ENCODE measurements at regions not wholly inside any gene's neighbourhood (a gene's known extent, or its start where the extent isn't known, plus 50 kb on each side); places are given as distances from the start of the nearest gene placed in this dataset.
A peak's percentile ranks its signal among the peaks of the same experiment; 100 is the strongest.

DNA sequence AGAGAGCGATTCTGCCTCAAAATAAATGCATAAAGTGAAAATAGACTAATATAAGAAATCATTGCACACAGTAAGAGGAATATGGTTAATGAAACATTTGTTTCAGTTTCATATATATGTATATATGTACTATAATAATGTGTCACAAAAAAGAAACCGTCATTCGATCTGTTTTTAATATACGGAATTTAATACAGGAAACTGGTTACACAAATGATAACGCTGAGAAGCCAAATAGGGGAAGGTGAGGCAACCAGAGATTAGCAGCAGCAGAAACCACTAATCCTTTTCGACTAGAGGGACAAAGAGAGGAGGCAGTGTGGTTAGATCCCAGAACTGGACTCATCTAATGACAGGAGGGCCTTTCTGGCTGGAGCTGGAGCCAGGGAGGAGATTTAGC lies 64.2 kb upstream of the GREB1L start:
- TF ChIP-seq POLR2A (IDR thresholded peaks at IDR 0.05) (no peak), EP300 (IDR thresholded peaks at IDR 0.05) (no peak), POLR2AphosphoS5 (IDR thresholded peaks at IDR 0.05) (no peak)
- TF ChIP-seq, protein P1, sequence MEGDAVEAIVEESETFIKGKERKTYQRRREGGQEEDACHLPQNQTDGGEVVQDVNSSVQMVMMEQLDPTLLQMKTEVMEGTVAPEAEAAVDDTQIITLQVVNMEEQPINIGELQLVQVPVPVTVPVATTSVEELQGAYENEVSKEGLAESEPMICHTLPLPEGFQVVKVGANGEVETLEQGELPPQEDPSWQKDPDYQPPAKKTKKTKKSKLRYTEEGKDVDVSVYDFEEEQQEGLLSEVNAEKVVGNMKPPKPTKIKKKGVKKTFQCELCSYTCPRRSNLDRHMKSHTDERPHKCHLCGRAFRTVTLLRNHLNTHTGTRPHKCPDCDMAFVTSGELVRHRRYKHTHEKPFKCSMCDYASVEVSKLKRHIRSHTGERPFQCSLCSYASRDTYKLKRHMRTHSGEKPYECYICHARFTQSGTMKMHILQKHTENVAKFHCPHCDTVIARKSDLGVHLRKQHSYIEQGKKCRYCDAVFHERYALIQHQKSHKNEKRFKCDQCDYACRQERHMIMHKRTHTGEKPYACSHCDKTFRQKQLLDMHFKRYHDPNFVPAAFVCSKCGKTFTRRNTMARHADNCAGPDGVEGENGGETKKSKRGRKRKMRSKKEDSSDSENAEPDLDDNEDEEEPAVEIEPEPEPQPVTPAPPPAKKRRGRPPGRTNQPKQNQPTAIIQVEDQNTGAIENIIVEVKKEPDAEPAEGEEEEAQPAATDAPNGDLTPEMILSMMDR (IDR thresholded peaks at IDR 0.05) = no peak
- Histone ChIP-seq H3K27me3 (no peaks in the 10 kb centered on the region), H3K4me1 (peaks cover 0 to 10% (median 0%) of the 10 kb centered on the region in 3 donors), H3K36me3 (no peaks in the 10 kb centered on the region), H3K27ac (no peak overlapping the region), H3K9me3 (no peaks in the 10 kb centered on the region), H3K4me3 (no peak overlapping the region)
- WGBS, 2 donors (ENCODE audit: low coverage in 1 of 2) = 73% methylated on average over 6 of the region's 6 CpGs
- ATAC-seq = no peak

- Histone ChIP-seq H3K4me1 (peaks cover 0 to 10% (median 0%) of the 10 kb centered on the region in 3 donors), H3K36me3 (no peaks in the 10 kb centered on the region), H3K9me3 (no peaks in the 10 kb centered on the region), H3K4me3 (no peak overlapping the region), H3K27me3 (no peaks in the 10 kb centered on the region), H3K27ac (no peak overlapping the region)
- 0 to 20% methylated on average over 1 to 7 of the region's 7 CpGs for WGBS, 2 donors (ENCODE audit: low coverage in 1 of 2)
- peak; percentile 70 for ATAC-seq
- TF ChIP-seq, protein P1 (IDR thresholded peaks at IDR 0.05) = peak; percentile 78 to 80 (median 78)
- TF ChIP-seq POLR2AphosphoS5 (IDR thresholded peaks at IDR 0.05) = no peak
These were observed 62.3 kb upstream of the GREB1L start for GRCh38 chr18:21179590-21180220.

- H3K27me3 ChIP-seq = no peaks in the 10 kb centered on the region
- peaks cover 0 to 10% (median 0%) of the 10 kb centered on the region in 3 donors for H3K4me1 ChIP-seq
- H3K9me3 ChIP-seq = no peaks in the 10 kb centered on the region
- TF ChIP-seq POLR2AphosphoS5 (IDR thresholded peaks at IDR 0.05) = no peak
- no peak for TF ChIP-seq EP300 (IDR thresholded peaks at IDR 0.05)
- TF ChIP-seq, protein P1 (IDR thresholded peaks at IDR 0.05) = no peak
- TF ChIP-seq POLR2A (IDR thresholded peaks at IDR 0.05) = no peak
- ATAC-seq = no peak
- 60 to 79% methylated on average over 1 to 7 of the region's 7 CpGs for WGBS, 2 donors (ENCODE audit: low coverage in 1 of 2)
- H3K4me3 ChIP-seq = no peak overlapping the region
- no peak overlapping the region for H3K27ac ChIP-seq
- H3K36me3 ChIP-seq = no peaks in the 10 kb centered on the region
These were observed 61.4 kb upstream of the GREB1L start for GRCh38 chr18:21180588-21180987.

DNA sequence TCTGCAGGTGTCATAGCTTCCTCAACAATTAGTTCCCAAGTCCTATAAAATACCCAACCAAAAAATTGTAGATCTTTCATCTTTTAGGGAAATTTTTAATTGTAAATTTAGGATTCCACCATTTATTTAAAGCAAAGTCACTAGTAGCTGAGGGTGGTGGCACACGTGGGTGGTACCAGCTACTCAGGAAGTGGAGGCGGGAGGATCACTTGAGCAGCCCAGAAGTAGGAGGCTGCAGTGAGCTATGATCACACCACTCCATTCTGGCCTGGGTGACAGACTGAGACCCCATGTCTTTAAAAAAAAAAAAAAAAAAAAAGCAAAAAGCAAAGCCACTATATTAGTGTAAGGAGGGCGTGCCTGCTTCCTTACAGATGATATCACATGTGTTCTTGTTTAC lies 60.3 kb upstream of the GREB1L start:
- no peaks in the 10 kb centered on the region for H3K27me3 ChIP-seq
- TF ChIP-seq POLR2AphosphoS5 (IDR thresholded peaks at IDR 0.05) (no peak), POLR2A (IDR thresholded peaks at IDR 0.05) (no peak), EP300 (IDR thresholded peaks at IDR 0.05) (no peak)
- TF ChIP-seq, protein P1 (IDR thresholded peaks at IDR 0.05) = no peak
- ATAC-seq = no peak

GRCh38 chr18:21183670-21184069 lies 58.4 kb upstream of the GREB1L start:
- H3K36me3 ChIP-seq = no peaks in the 10 kb centered on the region
- no peak for ATAC-seq
- no peak overlapping the region for H3K4me3 ChIP-seq
- H3K9me3 ChIP-seq = no peaks in the 10 kb centered on the region
- TF ChIP-seq, protein P1 (IDR thresholded peaks at IDR 0.05) = no peak
- no peak for TF ChIP-seq POLR2AphosphoS5 (IDR thresholded peaks at IDR 0.05)
- no peak for TF ChIP-seq EP300 (IDR thresholded peaks at IDR 0.05)
- no peak for TF ChIP-seq POLR2A (IDR thresholded peaks at IDR 0.05)
- H3K4me1 ChIP-seq = peaks cover 0 to 10% (median 0%) of the 10 kb centered on the region in 3 donors
- 86 to 100% methylated on average over 1 to 3 of the region's 3 CpGs for WGBS, 2 donors (ENCODE audit: low coverage in 1 of 2)
- H3K27me3 ChIP-seq = no peaks in the 10 kb centered on the region
- no peak overlapping the region for H3K27ac ChIP-seq

More for the DNA sequence above, 60.3 kb upstream of the GREB1L start:
- Histone ChIP-seq H3K4me1 (peaks cover 0 to 10% (median 0%) of the 10 kb centered on the region in 3 donors), H3K4me3 (no peak overlapping the region), H3K27ac (no peak overlapping the region), H3K9me3 (no peaks in the 10 kb centered on the region), H3K36me3 (no peaks in the 10 kb centered on the region)
- whole genome bisulfite sequencing, 2 donors (ENCODE audit: low coverage in 1 of 2) = 71 to 83% methylated on average over 1 to 2 of the region's 3 CpGs

All from gastroesophageal sphincter (tissue), 4 donors.